ENCODE measurements at regions not wholly inside any gene's neighbourhood (a gene's known extent, or its start where the extent isn't known, plus 50 kb on each side); places are given as distances from the start of the nearest gene placed in this dataset.

- no peaks in the 10 kb centered on the region for H3K79me2 ChIP-seq (ENCODE audit: insufficient read depth, low read length)
- Mint-ChIP-seq H3K4me3 (no peak overlapping the region), H3K27ac (no peak overlapping the region), H3K9me3 (peaks cover 0 to 6% (median 2%) of the 10 kb centered on the region in 7 donors), H3K36me3 (no peaks in the 10 kb centered on the region), H3K27me3 (ENCODE audit: low read depth in 3 of 3) (peaks cover 0 to 3% (median 3%) of the 10 kb centered on the region in 3 donors), H3K4me1 (peaks cover 14% of the 10 kb centered on the region)
- no peak overlapping the region for H3K27ac ChIP-seq (ENCODE audit: low read depth in 1 of 2, low read length in 2 of 2)
- H3K9ac ChIP-seq (ENCODE audit: insufficient read depth, low read length, poor library complexity, severe bottlenecking) = no peak overlapping the region
- H3K36me3 ChIP-seq (replicated peaks in 1 of 2; ENCODE audit: control insufficient read depth in 1 of 2, insufficient read depth in 2 of 2, low read length in 2 of 2) = no peaks in the 10 kb centered on the region
- peaks cover 9 to 13% of the 10 kb centered on the region in 2 donors for H3K4me1 ChIP-seq (ENCODE audit: control insufficient read depth in 1 of 2, insufficient read depth in 2 of 2, low read length in 2 of 2)
- H3K27me3 ChIP-seq (ENCODE audit: control insufficient read depth in 2 of 2, insufficient read depth in 2 of 2, low read length in 2 of 2) = no peaks in the 10 kb centered on the region
- H3K4me2 ChIP-seq (replicated peaks; ENCODE audit: extremely low read depth, low read length, poor library complexity, severe bottlenecking) = no peak overlapping the region
- no peak for DNase-seq
- no peaks in the 10 kb centered on the region for H4K20me1 ChIP-seq (ENCODE audit: insufficient read depth, low read length)
- no peaks in the 10 kb centered on the region for H3K9me3 ChIP-seq (replicated peaks in 1 of 2; ENCODE audit: control insufficient read depth in 1 of 2, insufficient read depth in 1 of 2, low read length in 2 of 2)
- 100% methylated on average over 1 of the region's 3 CpGs for WGBS (ENCODE audit: insufficient coverage)
- no peak for TF ChIP-seq CTCF (IDR thresholded peaks at IDR 0.05)
- H2AFZ ChIP-seq (ENCODE audit: insufficient read depth, low read depth, low read length, poor library complexity, severe bottlenecking) = no peak overlapping the region
- H3K4me3 ChIP-seq (replicated peaks in 1 of 3; ENCODE audit: low read depth in 2 of 3, low read length in 3 of 3) = no peak overlapping the region
- intact Hi-C loops (cut with micrococcal nuclease) = loop anchor here in 1 of 2 donors (10.0 kb wide), 1 partner anchor 158 kb away; no protein-coding TSS in a partner anchor
These were observed 215.1 kb downstream of the SEC61B start for GRCh38 chr9:99437145-99437544.

GRCh38 chr9:99438596-99438995, 216.5 kb downstream of the SEC61B start:
- intact Hi-C loops (cut with micrococcal nuclease) = loop anchor here in 1 of 2 donors (10.0 kb wide), 1 partner anchor 156 kb away; no protein-coding TSS in a partner anchor
- Histone ChIP-seq H3K79me2 (ENCODE audit: insufficient read depth, low read length) (no peaks in the 10 kb centered on the region), H3K4me3 (replicated peaks in 1 of 3; ENCODE audit: low read depth in 2 of 3, low read length in 3 of 3) (no peak overlapping the region), H4K20me1 (ENCODE audit: insufficient read depth, low read length) (no peaks in the 10 kb centered on the region), H2AFZ (ENCODE audit: insufficient read depth, low read depth, low read length, poor library complexity, severe bottlenecking) (no peak overlapping the region), H3K36me3 (replicated peaks in 1 of 2; ENCODE audit: control insufficient read depth in 1 of 2, insufficient read depth in 2 of 2, low read length in 2 of 2) (no peaks in the 10 kb centered on the region), H3K9me3 (replicated peaks in 1 of 2; ENCODE audit: control insufficient read depth in 1 of 2, insufficient read depth in 1 of 2, low read length in 2 of 2) (no peaks in the 10 kb centered on the region), H3K4me1 (ENCODE audit: control insufficient read depth in 1 of 2, insufficient read depth in 2 of 2, low read length in 2 of 2) (peaks cover 4 to 6% of the 10 kb centered on the region in 2 donors), H3K4me2 (replicated peaks; ENCODE audit: extremely low read depth, low read length, poor library complexity, severe bottlenecking) (no peak overlapping the region), H3K27ac (ENCODE audit: low read depth in 1 of 2, low read length in 2 of 2) (no peak overlapping the region), H3K27me3 (ENCODE audit: control insufficient read depth in 2 of 2, insufficient read depth in 2 of 2, low read length in 2 of 2) (no peaks in the 10 kb centered on the region), H3K9ac (ENCODE audit: insufficient read depth, low read length, poor library complexity, severe bottlenecking) (no peak overlapping the region)
- Mint-ChIP-seq H3K27me3 (ENCODE audit: low read depth in 3 of 3) (peaks cover 0 to 3% (median 3%) of the 10 kb centered on the region in 3 donors), H3K9me3 (peaks cover 0 to 6% (median 2%) of the 10 kb centered on the region in 7 donors), H3K4me3 (no peak overlapping the region), H3K27ac (no peak overlapping the region), H3K4me1 (peaks cover 7% of the 10 kb centered on the region), H3K36me3 (no peaks in the 10 kb centered on the region)
- TF ChIP-seq CTCF (IDR thresholded peaks at IDR 0.05) = no peak
- no CpG with 5 or more reads among the region's 2 CpGs for WGBS (ENCODE audit: insufficient coverage)
- no peak for DNase-seq

Data from CD14-positive monocyte (primary cell).